Vagina (tissue), 2 donors: ENCODE measurements at regions not wholly inside any gene's neighbourhood (a gene's known extent, or its start where the extent isn't known, plus 50 kb on each side); places are given as distances from the start of the nearest gene placed in this dataset.

Source experiments
- POLR2AphosphoS5 ChIP-seq, 2 donors: sonication (generic); formaldehyde crosslinking; IDR thresholded peaks; one replicate each; pipeline ENCODE4 v1.9.0; 2017; ENCODE audit warnings: antibody characterized with exemption in 2 of 2, mild to moderate bottlenecking in 2 of 2, low read depth in 1 of 2; ENCODE audit not compliant: insufficient read depth in 1 of 2
- TF ChIP-seq, protein P1 (sequence below), 3 experiments: fragments of 450-650 bp in 2 of 3; fragments of 200-600 bp in 1 of 3; sonication (generic) in 1 of 3; IDR thresholded peaks; one replicate each; pipeline ENCODE4 v1.5.1; 2017 to 2019; ENCODE audit warnings: antibody characterized with exemption in 3 of 3, mild to moderate bottlenecking in 2 of 3, moderate library complexity in 2 of 3

DNA sequence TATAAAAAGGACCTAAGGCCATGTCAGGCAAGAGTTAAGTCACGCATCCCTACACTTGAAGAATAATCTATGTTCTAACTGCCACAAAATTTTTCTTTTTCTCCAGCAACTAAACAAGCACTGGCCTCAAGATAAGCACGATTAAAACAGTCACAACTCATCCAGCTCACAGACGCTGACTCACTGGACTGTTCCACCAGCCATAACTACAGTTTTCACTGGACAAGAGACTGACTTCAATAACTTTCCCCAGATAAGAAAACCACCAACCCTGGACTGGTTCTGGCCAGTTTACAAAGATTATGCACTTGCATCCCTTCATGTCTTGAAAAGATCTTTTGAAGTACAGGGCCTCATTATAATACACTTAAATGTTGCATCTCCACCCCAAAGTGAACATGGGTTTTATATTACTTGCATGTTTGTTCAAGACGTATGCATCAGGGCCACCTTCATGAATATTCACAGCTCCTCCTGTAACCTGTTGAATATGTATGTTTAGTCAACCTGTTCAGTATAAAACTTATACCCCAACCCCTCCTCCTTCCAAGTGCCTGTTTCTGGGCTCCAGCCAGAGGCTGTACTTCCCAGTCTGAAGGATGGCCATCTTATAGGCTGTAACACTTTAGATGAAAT, 129.3 kb upstream of the EPB41L4A start:
- TF ChIP-seq, protein P1, sequence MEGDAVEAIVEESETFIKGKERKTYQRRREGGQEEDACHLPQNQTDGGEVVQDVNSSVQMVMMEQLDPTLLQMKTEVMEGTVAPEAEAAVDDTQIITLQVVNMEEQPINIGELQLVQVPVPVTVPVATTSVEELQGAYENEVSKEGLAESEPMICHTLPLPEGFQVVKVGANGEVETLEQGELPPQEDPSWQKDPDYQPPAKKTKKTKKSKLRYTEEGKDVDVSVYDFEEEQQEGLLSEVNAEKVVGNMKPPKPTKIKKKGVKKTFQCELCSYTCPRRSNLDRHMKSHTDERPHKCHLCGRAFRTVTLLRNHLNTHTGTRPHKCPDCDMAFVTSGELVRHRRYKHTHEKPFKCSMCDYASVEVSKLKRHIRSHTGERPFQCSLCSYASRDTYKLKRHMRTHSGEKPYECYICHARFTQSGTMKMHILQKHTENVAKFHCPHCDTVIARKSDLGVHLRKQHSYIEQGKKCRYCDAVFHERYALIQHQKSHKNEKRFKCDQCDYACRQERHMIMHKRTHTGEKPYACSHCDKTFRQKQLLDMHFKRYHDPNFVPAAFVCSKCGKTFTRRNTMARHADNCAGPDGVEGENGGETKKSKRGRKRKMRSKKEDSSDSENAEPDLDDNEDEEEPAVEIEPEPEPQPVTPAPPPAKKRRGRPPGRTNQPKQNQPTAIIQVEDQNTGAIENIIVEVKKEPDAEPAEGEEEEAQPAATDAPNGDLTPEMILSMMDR (IDR thresholded peaks at IDR 0.05): no peak
- no peak for TF ChIP-seq POLR2AphosphoS5 (IDR thresholded peaks at IDR 0.05; ENCODE audit: insufficient read depth in 1 of 2, low read depth in 1 of 2)
